Mesenchymal stem cell (in vitro differentiated cells and primary cell): ENCODE measurements at regions not wholly inside any gene's neighbourhood (a gene's known extent, or its start where the extent isn't known, plus 50 kb on each side); places are given as distances from the start of the nearest gene placed in this dataset.
"Not testable (repeated sequence)": the region's sequence is repeated elsewhere in the genome, so short reads cannot be mapped to it uniquely, and the experiment has no call there.

Source experiments
- DNase-seq: peaks from one replicate; pipeline ENCODE4 v3.0.0-alpha.2; 2013
- H2AFZ ChIP-seq: one replicate; pipeline ENCODE4 v1.6.1; 2013; ENCODE audit warnings: low read depth, mild to moderate bottlenecking, control low read depth, inconsistent platforms, low read length, moderate library complexity
- H2AK5ac ChIP-seq: 2 replicates; pipeline ENCODE4 v1.6.1; 2013; ENCODE audit warnings: low read length, moderate library complexity, mild to moderate bottlenecking, inconsistent platforms; ENCODE audit not compliant: severe bottlenecking
- H2BK120ac ChIP-seq: one replicate; pipeline ENCODE4 v1.6.1; 2013; ENCODE audit warnings: low read depth, mild to moderate bottlenecking, inconsistent platforms, low read length, moderate library complexity
- H2BK12ac ChIP-seq, 2 experiments: one replicate each; pipeline ENCODE4 v1.6.1; 2013; ENCODE audit warnings: inconsistent platforms in 2 of 2, low read length in 2 of 2, mild to moderate bottlenecking in 2 of 2, moderate library complexity in 2 of 2, control low read depth in 1 of 2
- H2BK15ac ChIP-seq: one replicate; pipeline ENCODE4 v1.6.1; 2013; ENCODE audit warnings: mild to moderate bottlenecking, low read depth, inconsistent platforms; ENCODE audit not compliant: poor library complexity, severe bottlenecking
- H2BK5ac ChIP-seq: 2 replicates; pipeline ENCODE4 v1.6.1; 2013; ENCODE audit warnings: low read depth, mild to moderate bottlenecking, low read length, control low read depth, inconsistent platforms; ENCODE audit not compliant: poor library complexity, severe bottlenecking
- H3K14ac ChIP-seq, 2 experiments: one replicate each; pipeline ENCODE4 v1.6.1; 2013; ENCODE audit warnings: inconsistent platforms in 2 of 2, low read length in 2 of 2, control low read depth in 1 of 2, mild to moderate bottlenecking in 1 of 2, moderate library complexity in 1 of 2
- H3K18ac ChIP-seq, 2 experiments: one replicate each; pipeline ENCODE4 v1.6.1; 2013; ENCODE audit warnings: inconsistent platforms in 2 of 2, low read length in 2 of 2, control low read depth in 1 of 2, low read depth in 1 of 2, mild to moderate bottlenecking in 1 of 2
- H3K23ac ChIP-seq, 2 experiments: one replicate each; pipeline ENCODE4 v1.6.1; 2013; ENCODE audit warnings: inconsistent platforms in 2 of 2, low read length in 2 of 2, mild to moderate bottlenecking in 2 of 2, moderate library complexity in 2 of 2, control low read depth in 1 of 2
- H3K27ac ChIP-seq: 2 replicates; pipeline ENCODE4 v1.5.1; 2013; ENCODE audit warnings: mild to moderate bottlenecking, moderate library complexity, low read length, control low read depth, inconsistent platforms; ENCODE audit not compliant: poor library complexity, severe bottlenecking
- H3K27me3 ChIP-seq, 2 experiments: 2 replicates each; pipeline versions ENCODE4 v1.6.1 to v1.7.0; 2013; ENCODE audit warnings: low read length in 2 of 2, mild to moderate bottlenecking in 2 of 2, moderate library complexity in 2 of 2, control low read depth in 1 of 2, inconsistent platforms in 1 of 2; ENCODE audit not compliant: control insufficient read depth in 1 of 2, insufficient read depth in 1 of 2
- H3K36me3 ChIP-seq, 2 experiments: 2 replicates each; pipeline versions ENCODE4 v1.6.1 to v1.7.0; 2013; ENCODE audit warnings: low read length in 2 of 2, control low read depth in 1 of 2, inconsistent platforms in 1 of 2, low read depth in 1 of 2, mild to moderate bottlenecking in 1 of 2; ENCODE audit not compliant: insufficient read depth in 2 of 2, control insufficient read depth in 1 of 2
- H3K4ac ChIP-seq, 2 experiments: one replicate each; pipeline ENCODE4 v1.6.1; 2013; ENCODE audit warnings: inconsistent platforms in 2 of 2, low read length in 2 of 2, mild to moderate bottlenecking in 2 of 2, moderate library complexity in 2 of 2, control low read depth in 1 of 2, low read depth in 1 of 2
- H3K4me1 ChIP-seq: 2 replicates; pipeline ENCODE4 v1.6.1; 2013; ENCODE audit warnings: low read depth, low read length, control low read depth; ENCODE audit not compliant: control insufficient read depth, insufficient read depth
- H3K4me2 ChIP-seq: 2 replicates; pipeline ENCODE4 v1.6.1; 2013; ENCODE audit warnings: low read length, mild to moderate bottlenecking, inconsistent platforms; ENCODE audit not compliant: poor library complexity, severe bottlenecking
- H3K4me3 ChIP-seq, 2 experiments: 2 replicates each; pipeline versions ENCODE4 v1.5.1 to v1.7.0; 2013; ENCODE audit warnings: low read length in 2 of 2, mild to moderate bottlenecking in 2 of 2, control low read depth in 1 of 2, low read depth in 1 of 2; ENCODE audit not compliant: insufficient read depth in 1 of 2
- H3K79me1 ChIP-seq: replicated peaks from 2 replicates; pipeline ENCODE4 v1.6.1; 2013; ENCODE audit warnings: mild to moderate bottlenecking, control low read depth, low read length, inconsistent platforms; ENCODE audit not compliant: poor library complexity, severe bottlenecking
- H3K9ac ChIP-seq: 2 replicates; pipeline ENCODE4 v1.7.0; 2013; ENCODE audit warnings: mild to moderate bottlenecking, low read length, moderate library complexity
- H3K9me3 ChIP-seq: 2 replicates; pipeline ENCODE4 v1.7.0; 2013; ENCODE audit warnings: mild to moderate bottlenecking, low read length; ENCODE audit not compliant: control insufficient read depth
- H4K8ac ChIP-seq: one replicate; pipeline ENCODE4 v1.6.1; 2013; ENCODE audit warnings: inconsistent platforms, mild to moderate bottlenecking, low read length, moderate library complexity
- H4K91ac ChIP-seq: one replicate; pipeline ENCODE4 v1.6.1; 2013; ENCODE audit warnings: mild to moderate bottlenecking, low read length, inconsistent platforms
- WGBS: methylation state at CpG from one replicate; pipeline ENCODE4 v1.1.7; 2013; ENCODE audit warnings: mixed read lengths; 5-methylcytosine and 5-hydroxymethylcytosine counted together

DNA sequence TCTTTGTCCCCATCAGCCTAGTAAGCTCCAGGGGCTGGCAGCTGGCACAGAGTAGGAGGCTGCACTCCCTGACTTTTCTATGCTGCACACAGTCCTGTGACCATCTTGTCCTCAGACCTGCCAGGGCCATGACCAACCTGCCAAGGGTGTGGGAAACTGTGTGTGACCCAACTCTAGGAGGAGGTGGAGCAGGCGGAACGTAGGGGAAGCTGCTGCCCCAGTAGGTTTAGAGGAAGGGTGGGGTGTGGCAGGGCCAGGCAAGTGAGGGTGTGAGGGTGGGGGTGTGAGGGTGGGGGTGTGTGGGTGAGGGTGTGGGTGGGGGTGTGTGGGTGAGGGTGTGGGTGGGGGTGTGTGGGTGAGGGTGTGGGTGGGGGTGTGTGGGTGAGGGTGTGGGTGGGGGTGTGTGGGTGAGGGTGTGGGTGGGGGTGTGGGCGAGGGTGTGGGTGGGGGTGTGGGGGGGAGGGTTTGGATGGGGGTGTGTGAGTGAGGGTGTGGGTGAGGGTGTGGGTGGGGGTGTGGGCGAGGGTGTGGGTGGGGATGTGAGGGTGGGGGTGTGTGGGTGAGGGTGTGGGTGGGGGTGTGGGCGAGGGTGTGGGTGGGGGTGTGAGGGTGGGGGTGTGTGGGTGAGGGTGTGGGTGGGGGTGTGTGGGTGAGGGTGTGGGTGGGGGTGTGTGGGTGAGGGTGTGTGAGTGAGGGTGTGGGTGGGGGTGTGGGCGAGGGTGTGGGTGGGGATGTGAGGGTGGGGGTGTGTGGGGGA, 62.4 kb upstream of the THOC3 start:
- not testable (repeated sequence) for H2BK15ac ChIP-seq, H4K8ac ChIP-seq, H3K9ac ChIP-seq, H3K4ac ChIP-seq, H3K4me2 ChIP-seq, H3K4me1 ChIP-seq, H3K79me1 ChIP-seq, H2AK5ac ChIP-seq, H3K14ac ChIP-seq, H3K23ac ChIP-seq, H2BK5ac ChIP-seq, H2BK120ac ChIP-seq, H3K4me3 ChIP-seq, H2BK12ac ChIP-seq, H4K91ac ChIP-seq, H3K9me3 ChIP-seq, H3K36me3 ChIP-seq, H3K27me3 ChIP-seq, H3K27ac ChIP-seq, H3K18ac ChIP-seq, H2AFZ ChIP-seq, DNase-seq
- no CpG with 5 or more reads among the region's 6 CpGs for WGBS

DNA sequence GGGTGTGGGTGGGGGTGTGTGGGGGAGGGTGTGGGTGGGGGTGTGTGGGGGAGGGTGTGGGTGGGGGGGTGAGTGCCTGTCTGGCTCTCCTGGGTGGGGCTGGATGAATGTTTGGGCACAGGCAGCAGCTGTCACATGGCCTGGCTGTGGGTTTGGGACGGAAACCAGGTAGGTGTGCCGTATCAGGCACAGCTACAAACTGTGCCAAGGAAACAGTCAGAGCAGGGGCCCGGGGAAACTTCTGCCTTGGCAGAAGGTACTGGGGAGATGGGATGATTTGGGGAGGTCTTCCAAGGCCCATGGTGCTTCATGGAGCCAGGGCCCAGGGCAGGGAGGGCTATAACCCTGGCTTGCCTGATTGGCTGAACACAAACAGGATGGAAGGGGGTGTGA, 63.0 kb upstream of the THOC3 start:
- H2BK15ac ChIP-seq, H4K8ac ChIP-seq, H3K18ac ChIP-seq, H2AK5ac ChIP-seq, H2BK120ac ChIP-seq, H3K9ac ChIP-seq, H2BK5ac ChIP-seq, H2BK12ac ChIP-seq, H3K79me1 ChIP-seq, H3K27ac ChIP-seq, H3K23ac ChIP-seq, H3K4me3 ChIP-seq, H3K4ac ChIP-seq, H3K27me3 ChIP-seq, H3K9me3 ChIP-seq, H3K14ac ChIP-seq, H2AFZ ChIP-seq, H3K4me1 ChIP-seq, H3K4me2 ChIP-seq, H4K91ac ChIP-seq, DNase-seq, H3K36me3 ChIP-seq: not testable (repeated sequence)
- no CpG with 5 or more reads among the region's 3 CpGs for WGBS

DNA sequence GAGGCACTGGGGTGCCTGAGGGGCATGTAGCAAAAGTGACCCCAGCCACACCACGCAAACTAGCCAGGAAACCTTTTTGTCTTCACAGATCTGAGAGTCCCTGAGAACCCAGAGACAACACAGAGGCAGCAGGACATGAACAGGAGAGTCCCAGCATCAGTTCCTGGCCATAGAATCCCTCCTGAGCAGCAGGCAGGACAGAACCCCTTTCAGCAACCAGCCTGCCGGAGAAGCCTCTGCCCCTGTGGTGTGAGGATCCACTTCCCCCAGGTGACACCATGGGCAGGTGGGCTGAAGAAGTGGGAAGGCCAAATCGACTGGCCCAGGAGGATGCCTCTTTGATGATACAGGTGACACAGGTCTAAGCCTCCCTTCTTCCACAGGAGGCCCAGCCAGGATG, 65.1 kb upstream of the THOC3 start:
- not testable (repeated sequence) for H2BK120ac ChIP-seq, H3K4ac ChIP-seq, H3K27me3 ChIP-seq, H3K9ac ChIP-seq, H3K4me1 ChIP-seq, H3K27ac ChIP-seq, H3K4me3 ChIP-seq, H3K4me2 ChIP-seq, H2AFZ ChIP-seq, H3K79me1 ChIP-seq, H2BK12ac ChIP-seq, H2BK15ac ChIP-seq, DNase-seq, H3K18ac ChIP-seq, H2AK5ac ChIP-seq, H4K91ac ChIP-seq, H3K14ac ChIP-seq, H2BK5ac ChIP-seq, H3K36me3 ChIP-seq, H3K9me3 ChIP-seq, H4K8ac ChIP-seq, H3K23ac ChIP-seq
- WGBS: 50% methylated on average over 1 of the region's 3 CpGs

GRCh38 chr5:176034407-176035200, 66.5 kb upstream of the THOC3 start:
- 82% methylated on average over 5 of the region's 15 CpGs for WGBS
- not testable (repeated sequence) for H2AK5ac ChIP-seq, H3K4me1 ChIP-seq, H2BK15ac ChIP-seq, H3K36me3 ChIP-seq, H3K9ac ChIP-seq, H3K27ac ChIP-seq, H2BK5ac ChIP-seq, DNase-seq, H3K4ac ChIP-seq, H3K23ac ChIP-seq, H2AFZ ChIP-seq, H3K27me3 ChIP-seq, H2BK120ac ChIP-seq, H3K4me2 ChIP-seq, H2BK12ac ChIP-seq, H3K18ac ChIP-seq, H3K14ac ChIP-seq, H4K91ac ChIP-seq, H3K79me1 ChIP-seq, H4K8ac ChIP-seq, H3K4me3 ChIP-seq, H3K9me3 ChIP-seq
